Superior temporal gyrus (tissue), 1 donor: ENCODE measurements at regions not wholly inside any gene's neighbourhood (a gene's known extent, or its start where the extent isn't known, plus 50 kb on each side); places are given as distances from the start of the nearest gene placed in this dataset.

Source experiments
- DNase-seq: peaks from one replicate; pipeline ENCODE4 v3.0.0-alpha.2; 2016; ENCODE audit errors: extremely low spot score

GRCh38 chr2:120953066-120953756 lies 217.5 kb downstream of the GLI2 start:
- DNase-seq, result no peak

- DNase-seq, result no peak
These were observed 218.3 kb downstream of the GLI2 start for GRCh38 chr2:120953843-120954584.

- DNase-seq, result no peak
These were observed 219.3 kb downstream of the GLI2 start for GRCh38 chr2:120954939-120955338.

GRCh38 chr2:120955427-120955826 lies 219.8 kb downstream of the GLI2 start:
- no peak for DNase-seq

GRCh38 chr2:120956486-120957156 lies 221.0 kb downstream of the GLI2 start:
- DNase-seq, result no peak

GRCh38 chr2:120957905-120958304 lies 222.2 kb downstream of the GLI2 start:
- no peak for DNase-seq

- no peak for DNase-seq
These were observed 223.1 kb downstream of the GLI2 start for GRCh38 chr2:120958623-120959366.

GRCh38 chr2:120959426-120959825 lies 223.8 kb downstream of the GLI2 start:
- no peak for DNase-seq

- no peak for DNase-seq
These were observed 225.2 kb downstream of the GLI2 start for GRCh38 chr2:120960770-120961366.

GRCh38 chr2:120961396-120961795 lies 225.7 kb downstream of the GLI2 start:
- DNase-seq, result no peak

GRCh38 chr2:120963997-120964705 lies 228.5 kb downstream of the GLI2 start:
- DNase-seq, result no peak

- no peak for DNase-seq
These were observed 229.2 kb downstream of the GLI2 start for GRCh38 chr2:120964819-120965218.

- DNase-seq, result no peak
These were observed 231.0 kb downstream of the GLI2 start for GRCh38 chr2:120966510-120967254.

- DNase-seq, result no peak
These were observed 232.8 kb downstream of the GLI2 start for GRCh38 chr2:120968307-120969015.

GRCh38 chr2:120969613-120970355 lies 234.1 kb downstream of the GLI2 start:
- DNase-seq, result no peak

- no peak for DNase-seq
These were observed 236.2 kb downstream of the GLI2 start for GRCh38 chr2:120971866-120972265.

- DNase-seq, result no peak
These were observed 236.6 kb downstream of the GLI2 start for GRCh38 chr2:120972286-120972685.

GRCh38 chr2:120973196-120973595 lies 237.5 kb downstream of the GLI2 start:
- DNase-seq, result no peak

- DNase-seq, result no peak
These were observed 239.3 kb downstream of the GLI2 start for GRCh38 chr2:120974950-120975349.
